DOHH2 (cell line): ENCODE measurements at regions not wholly inside any gene's neighbourhood (a gene's known extent, or its start where the extent isn't known, plus 50 kb on each side); places are given as distances from the start of the nearest gene placed in this dataset.

ENCODE experiments used
- H3F3A ChIP-seq: fragments of 200-600 bp; sonication (generic), shearing (Covaris generic); 2 replicates; pipeline ENCODE4 v1.6.0; 2016; ENCODE audit warnings: antibody characterized with exemption, mild to moderate bottlenecking; ENCODE audit not compliant: control insufficient read depth, insufficient read depth
- H3K27ac ChIP-seq: fragments of 200-600 bp; sonication (generic); 2 replicates; pipeline ENCODE4 v1.5.1; 2014; ENCODE audit warnings: low read depth, mild to moderate bottlenecking, low read length, moderate library complexity
- H3K27me3 ChIP-seq: fragments of 200-600 bp; sonication (generic); 2 replicates; pipeline ENCODE4 v1.6.1; 2014; ENCODE audit warnings: mild to moderate bottlenecking, low read length, mixed read lengths; ENCODE audit not compliant: control insufficient read depth
- H3K36me3 ChIP-seq: fragments of 200-600 bp; sonication (generic); 2 replicates; pipeline ENCODE4 v1.6.1; 2014; ENCODE audit warnings: mild to moderate bottlenecking, low read length, moderate library complexity, mixed read lengths; ENCODE audit not compliant: control insufficient read depth
- H3K4me1 ChIP-seq: fragments of 200-600 bp; sonication (generic); 2 replicates; pipeline ENCODE4 v1.6.1; 2014; ENCODE audit warnings: mild to moderate bottlenecking, low read length, mixed read lengths; ENCODE audit not compliant: control insufficient read depth
- H3K4me2 ChIP-seq: fragments of 200-600 bp; sonication (generic); 2 replicates; pipeline ENCODE4 v1.6.0; 2014; ENCODE audit warnings: mild to moderate bottlenecking, low read length, moderate library complexity
- H3K4me3 ChIP-seq: fragments of 200-600 bp; sonication (generic); 2 replicates; pipeline ENCODE4 v1.5.1; 2014; ENCODE audit warnings: mild to moderate bottlenecking, low read length, mixed read lengths
- H3K79me2 ChIP-seq: fragments of 200-600 bp; sonication (generic); 2 replicates; pipeline ENCODE4 v1.6.1; 2014; ENCODE audit warnings: mild to moderate bottlenecking, low read length, mixed read lengths; ENCODE audit not compliant: control insufficient read depth
- H3K9me2 ChIP-seq: fragments of 200-600 bp; sonication (generic); replicated peaks from 2 replicates; pipeline ENCODE4 v1.6.1; 2014; ENCODE audit warnings: mild to moderate bottlenecking, low read length, mixed read lengths; ENCODE audit not compliant: control insufficient read depth
- H3K9me3 ChIP-seq: fragments of 200-600 bp; sonication (generic); 2 replicates; pipeline ENCODE4 v1.6.1; 2014; ENCODE audit warnings: antibody characterized with exemption, low read length, mixed read lengths; ENCODE audit not compliant: control insufficient read depth, insufficient read depth
- H4K20me1 ChIP-seq: fragments of 200-600 bp; sonication (generic); 2 replicates; pipeline ENCODE4 v1.6.0; 2014; ENCODE audit warnings: low read depth, mild to moderate bottlenecking, antibody characterized with exemption, low read length, moderate library complexity; ENCODE audit not compliant: control insufficient read depth, insufficient read depth
- EZH2phosphoT487 ChIP-seq: fragments of 200-600 bp; sonication (generic); IDR thresholded peaks from 2 replicates; pipeline ENCODE4 v1.6.1; 2017; ENCODE audit warnings: borderline replicate concordance, mild to moderate bottlenecking, antibody characterized with exemption, low read length, moderate library complexity, mixed read lengths
- TF ChIP-seq, protein P1 (sequence below): fragments of 200-600 bp; sonication (generic); IDR thresholded peaks from one replicate; pipeline ENCODE4 v1.5.1; 2014; ENCODE audit warnings: antibody characterized with exemption, mild to moderate bottlenecking, low read depth, low read length; ENCODE audit not compliant: poor library complexity, severe bottlenecking

DNA sequence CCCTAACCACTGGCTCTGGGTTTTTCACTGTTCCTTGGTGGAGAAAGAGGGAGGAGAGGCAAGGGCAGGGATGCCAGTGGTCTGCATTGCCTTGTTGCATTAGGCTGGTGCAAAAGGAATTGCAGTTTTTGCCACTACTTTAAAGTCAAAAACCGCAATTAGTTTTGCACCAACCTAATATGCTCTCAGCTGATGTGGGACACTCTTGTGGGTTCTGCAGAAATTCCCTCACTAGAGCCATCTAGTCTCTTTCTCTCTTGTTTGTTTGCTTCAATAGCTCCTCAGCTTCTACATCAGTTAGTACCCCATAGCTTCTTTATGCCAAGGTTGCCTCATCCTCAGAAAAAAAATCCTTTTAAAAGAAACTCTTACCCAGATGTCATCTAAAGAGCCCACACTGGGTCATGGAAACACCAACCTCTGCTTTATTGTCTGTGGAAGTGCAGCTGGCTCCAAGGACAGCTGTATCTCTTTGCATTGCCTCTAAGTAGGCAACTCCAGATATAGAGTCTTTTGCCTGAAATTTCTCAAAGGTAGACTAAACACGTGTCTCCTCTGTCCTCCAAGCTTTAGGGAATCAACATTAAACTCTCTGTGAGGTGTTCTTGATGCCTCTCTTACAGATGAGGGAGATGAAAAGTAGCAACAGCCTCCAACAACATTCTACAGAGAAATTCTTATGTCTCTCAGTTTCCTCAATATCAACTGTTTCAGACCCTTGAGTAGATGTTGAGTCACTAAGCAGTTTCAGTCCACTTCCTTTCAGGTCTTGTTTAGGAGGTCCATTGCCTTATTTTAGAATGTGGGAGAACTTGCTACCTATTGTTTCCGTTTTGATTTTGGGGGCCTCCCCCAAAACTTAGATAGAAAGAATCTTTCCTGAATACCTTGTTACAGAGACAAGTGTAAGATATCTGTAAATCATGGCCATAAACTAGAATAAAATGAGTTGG lies 84.9 kb upstream of the MEF2C start:
- Histone ChIP-seq H3K9me3 (no peaks in the 10 kb centered on the region), H3K27me3 (no peaks in the 10 kb centered on the region), H3K4me3 (no peak overlapping the region), H4K20me1 (no peaks in the 10 kb centered on the region), H3K79me2 (no peaks in the 10 kb centered on the region), H3K36me3 (no peaks in the 10 kb centered on the region), H3K4me2 (no peak overlapping the region), H3K9me2 (no peaks in the 10 kb centered on the region), H3K4me1 (no peaks in the 10 kb centered on the region), H3F3A (no peaks in the 10 kb centered on the region), H3K27ac (no peak overlapping the region)
- TF ChIP-seq, protein P1, sequence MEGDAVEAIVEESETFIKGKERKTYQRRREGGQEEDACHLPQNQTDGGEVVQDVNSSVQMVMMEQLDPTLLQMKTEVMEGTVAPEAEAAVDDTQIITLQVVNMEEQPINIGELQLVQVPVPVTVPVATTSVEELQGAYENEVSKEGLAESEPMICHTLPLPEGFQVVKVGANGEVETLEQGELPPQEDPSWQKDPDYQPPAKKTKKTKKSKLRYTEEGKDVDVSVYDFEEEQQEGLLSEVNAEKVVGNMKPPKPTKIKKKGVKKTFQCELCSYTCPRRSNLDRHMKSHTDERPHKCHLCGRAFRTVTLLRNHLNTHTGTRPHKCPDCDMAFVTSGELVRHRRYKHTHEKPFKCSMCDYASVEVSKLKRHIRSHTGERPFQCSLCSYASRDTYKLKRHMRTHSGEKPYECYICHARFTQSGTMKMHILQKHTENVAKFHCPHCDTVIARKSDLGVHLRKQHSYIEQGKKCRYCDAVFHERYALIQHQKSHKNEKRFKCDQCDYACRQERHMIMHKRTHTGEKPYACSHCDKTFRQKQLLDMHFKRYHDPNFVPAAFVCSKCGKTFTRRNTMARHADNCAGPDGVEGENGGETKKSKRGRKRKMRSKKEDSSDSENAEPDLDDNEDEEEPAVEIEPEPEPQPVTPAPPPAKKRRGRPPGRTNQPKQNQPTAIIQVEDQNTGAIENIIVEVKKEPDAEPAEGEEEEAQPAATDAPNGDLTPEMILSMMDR = no peak
- no peak for TF ChIP-seq EZH2phosphoT487

DNA sequence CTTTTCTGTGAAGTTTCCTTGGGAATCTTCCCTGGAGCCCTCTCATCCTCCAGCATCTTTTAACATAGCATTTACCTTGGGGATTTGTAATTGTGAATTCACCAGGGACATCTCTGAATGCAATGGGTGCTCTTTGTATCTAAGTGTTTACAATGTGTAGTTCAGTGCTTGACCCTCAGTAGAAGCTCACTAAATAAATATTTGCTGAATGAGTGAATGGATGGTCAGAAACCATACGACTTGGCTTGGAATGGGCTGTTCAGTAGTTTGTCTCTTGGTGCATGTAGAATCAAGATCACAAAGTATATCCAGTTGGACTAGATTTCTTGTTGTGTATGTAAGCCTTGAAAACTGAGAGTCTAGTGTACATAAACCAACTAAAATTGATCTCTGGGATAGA lies 81.8 kb upstream of the MEF2C start:
- Histone ChIP-seq H3F3A (no peaks in the 10 kb centered on the region), H4K20me1 (no peaks in the 10 kb centered on the region), H3K4me2 (no peak overlapping the region), H3K27ac (no peak overlapping the region), H3K4me1 (no peaks in the 10 kb centered on the region), H3K9me3 (no peaks in the 10 kb centered on the region), H3K9me2 (no peaks in the 10 kb centered on the region), H3K36me3 (no peaks in the 10 kb centered on the region), H3K4me3 (no peak overlapping the region), H3K27me3 (no peaks in the 10 kb centered on the region), H3K79me2 (no peaks in the 10 kb centered on the region)
- TF ChIP-seq EZH2phosphoT487 = no peak
- TF ChIP-seq, protein P1 = no peak

DNA sequence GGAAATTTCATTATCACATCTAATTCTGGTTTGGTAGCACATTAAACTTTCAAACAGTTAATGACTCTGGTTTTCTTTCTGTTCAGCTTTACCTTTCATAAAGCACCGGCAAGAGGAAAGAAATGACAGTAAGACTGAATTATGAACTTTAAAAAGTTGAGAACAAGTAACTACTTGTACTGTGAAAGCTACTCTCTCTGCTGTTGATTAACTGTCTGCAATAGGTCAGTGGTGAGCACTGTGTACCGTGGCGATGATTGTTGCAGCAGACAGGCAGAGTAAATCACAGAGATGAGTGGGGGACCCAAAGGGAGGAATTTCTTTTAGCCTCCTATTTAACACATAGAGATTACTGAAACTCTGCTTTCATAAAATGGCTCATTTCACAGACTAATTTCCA lies 74.0 kb upstream of the MEF2C start:
- Histone ChIP-seq H3K27me3 (no peaks in the 10 kb centered on the region), H3K4me2 (no peak overlapping the region), H3K9me2 (no peaks in the 10 kb centered on the region), H3F3A (no peaks in the 10 kb centered on the region), H3K4me1 (peaks cover 21% of the 10 kb centered on the region), H3K4me3 (no peak overlapping the region), H3K79me2 (no peaks in the 10 kb centered on the region), H3K36me3 (no peaks in the 10 kb centered on the region), H3K9me3 (no peaks in the 10 kb centered on the region), H3K27ac (no peak overlapping the region), H4K20me1 (no peaks in the 10 kb centered on the region)
- no peak for TF ChIP-seq EZH2phosphoT487

DNA sequence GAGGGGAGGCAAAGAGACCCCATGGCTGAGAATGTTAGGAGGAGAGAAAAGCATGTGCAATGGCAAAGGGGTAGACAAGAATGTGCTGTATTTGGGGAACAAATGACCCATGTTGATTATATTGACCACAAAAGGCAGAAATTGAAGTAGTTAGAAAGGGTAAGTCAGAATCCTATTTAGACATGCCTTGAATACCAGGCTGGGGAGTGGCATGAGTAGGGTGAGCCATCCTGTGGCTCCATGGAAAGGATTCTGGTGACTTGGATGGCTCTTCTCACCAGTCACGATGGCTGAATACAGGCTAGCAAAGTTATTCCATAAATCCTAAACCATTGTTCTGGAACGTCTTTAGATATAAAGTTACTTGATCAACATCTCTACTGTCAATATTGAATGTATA lies 73.4 kb upstream of the MEF2C start:
- no peaks in the 10 kb centered on the region for H3K27me3 ChIP-seq
- H3K4me1 ChIP-seq = peaks cover 23% of the 10 kb centered on the region
- no peaks in the 10 kb centered on the region for H3F3A ChIP-seq
- no peak overlapping the region for H3K27ac ChIP-seq
- H3K4me3 ChIP-seq = no peak overlapping the region
- TF ChIP-seq, protein P1 = no peak
- TF ChIP-seq EZH2phosphoT487 = no peak
- H3K4me2 ChIP-seq = no peak overlapping the region
- H3K79me2 ChIP-seq = no peaks in the 10 kb centered on the region
- H3K9me2 ChIP-seq = no peaks in the 10 kb centered on the region
- H3K36me3 ChIP-seq = no peaks in the 10 kb centered on the region
- H3K9me3 ChIP-seq = no peaks in the 10 kb centered on the region
- no peaks in the 10 kb centered on the region for H4K20me1 ChIP-seq
